H1 (cell line): ENCODE measurements at regions not wholly inside any gene's neighbourhood (a gene's known extent, or its start where the extent isn't known, plus 50 kb on each side); places are given as distances from the start of the nearest gene placed in this dataset.

ENCODE experiments used
- TF ChIP-seq, protein P1 (sequence below): IDR thresholded peaks from 2 replicates; pipeline ENCODE4 v1.6.1; 2012; ENCODE audit warnings: inconsistent platforms

DNA sequence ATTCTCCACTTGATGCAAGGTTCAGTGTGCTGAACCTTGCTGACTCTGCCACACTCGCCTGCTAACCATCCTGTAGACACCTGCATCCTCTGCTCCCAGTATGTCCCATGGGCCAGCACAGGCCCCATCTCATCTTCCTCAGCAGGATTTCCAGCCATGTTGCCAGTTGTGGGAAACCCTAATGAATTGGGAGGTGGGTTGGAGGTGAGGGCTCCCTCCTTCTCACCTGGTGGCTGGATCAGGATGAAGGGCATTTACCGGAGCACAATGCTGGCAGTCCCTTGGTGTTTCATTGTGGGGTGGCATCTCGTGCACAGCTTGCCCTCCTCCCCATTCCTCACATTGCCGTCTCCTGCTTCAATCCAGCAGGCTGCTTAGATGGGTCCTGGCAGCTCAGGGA lies 204.3 kb upstream of the FOXQ1 start (continued):
- TF ChIP-seq, protein P1, sequence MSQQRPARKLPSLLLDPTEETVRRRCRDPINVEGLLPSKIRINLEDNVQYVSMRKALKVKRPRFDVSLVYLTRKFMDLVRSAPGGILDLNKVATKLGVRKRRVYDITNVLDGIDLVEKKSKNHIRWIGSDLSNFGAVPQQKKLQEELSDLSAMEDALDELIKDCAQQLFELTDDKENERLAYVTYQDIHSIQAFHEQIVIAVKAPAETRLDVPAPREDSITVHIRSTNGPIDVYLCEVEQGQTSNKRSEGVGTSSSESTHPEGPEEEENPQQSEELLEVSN = no peak
